GM18499 (cell line): ENCODE measurements at regions not wholly inside any gene's neighbourhood (a gene's known extent, or its start where the extent isn't known, plus 50 kb on each side); places are given as distances from the start of the nearest gene placed in this dataset.

Source experiments
- ATAC-seq: cut with Tn5 transposase; IDR thresholded peaks from one replicate; pipeline ENCODE4 v1.9.1; 2021; ENCODE audit warnings: moderate number of reproducible peaks; ENCODE audit not compliant: insufficient read depth, unreplicated experiment

- no peak for ATAC-seq
Measured at GRCh38 chr13:111550062-111550461, 229.6 kb downstream of the TEX29 start.

- ATAC-seq: no peak
Measured at GRCh38 chr13:111551204-111551820, 230.9 kb downstream of the TEX29 start.

- ATAC-seq: no peak
Measured at GRCh38 chr13:111552891-111553655, 232.6 kb downstream of the TEX29 start.

- ATAC-seq: no peak
Measured at GRCh38 chr13:111554539-111555267, 234.3 kb downstream of the TEX29 start.

- no peak for ATAC-seq
Measured at GRCh38 chr13:111555268-111555808, 234.9 kb downstream of the TEX29 start.

- no peak for ATAC-seq
Measured at GRCh38 chr13:111555903-111556302, 235.5 kb downstream of the TEX29 start.

- no peak for ATAC-seq
Measured at GRCh38 chr13:111556496-111556895, 236.1 kb downstream of the TEX29 start.

- no peak for ATAC-seq
Measured at GRCh38 chr13:111557921-111558699, 237.7 kb downstream of the TEX29 start.

GRCh38 chr13:111558700-111559088 lies 238.3 kb downstream of the TEX29 start:
- ATAC-seq: no peak

GRCh38 chr13:111559612-111560403 lies 239.4 kb downstream of the TEX29 start:
- ATAC-seq: no peak

GRCh38 chr13:111561091-111561781 lies 240.8 kb downstream of the TEX29 start:
- no peak for ATAC-seq

- no peak for ATAC-seq
Measured at GRCh38 chr13:111562716-111563115, 242.3 kb downstream of the TEX29 start.

- no peak for ATAC-seq
Measured at GRCh38 chr13:111564606-111565005, 244.2 kb downstream of the TEX29 start.

GRCh38 chr13:111565400-111565799 lies 245.0 kb downstream of the TEX29 start:
- ATAC-seq: no peak

GRCh38 chr13:111566567-111566966 lies 246.1 kb downstream of the TEX29 start:
- no peak for ATAC-seq

- no peak for ATAC-seq
Measured at GRCh38 chr13:111567637-111568036, 247.2 kb downstream of the TEX29 start.

- ATAC-seq: no peak
Measured at GRCh38 chr13:111568290-111568689, 247.8 kb downstream of the TEX29 start.

- ATAC-seq: no peak
Measured at GRCh38 chr13:111570911-111571310, 250.5 kb downstream of the TEX29 start.
